Esophagus squamous epithelium (tissue), 5 donors: ENCODE measurements at regions not wholly inside any gene's neighbourhood (a gene's known extent, or its start where the extent isn't known, plus 50 kb on each side); places are given as distances from the start of the nearest gene placed in this dataset.

Experiments
- DNase-seq: peaks from one replicate; lab custom pipeline; 2025; lab: John Stamatoyannopoulos, UW
- H3K27ac ChIP-seq, 4 donors: fragments of 200-600 bp; sonication (generic); one replicate each; pipeline ENCODE4 v1.5.1; 2016 to 2019; ENCODE audit warnings: mild to moderate bottlenecking in 1 of 4
- H3K27me3 ChIP-seq, 4 donors: fragments of 200-600 bp; sonication (generic); 1 replicate in 3 of 4; 2 replicates in 1 of 4; pipeline versions ENCODE4 v1.5.1 to v1.6.0; 2017 to 2021; ENCODE audit warnings: antibody characterized with exemption in 1 of 4
- H3K36me3 ChIP-seq, 3 donors: fragments of 200-600 bp; sonication (generic); one replicate each; pipeline ENCODE4 v1.5.1; 2016 to 2019
- H3K4me1 ChIP-seq, 3 donors: fragments of 200-600 bp; sonication (generic); one replicate each; pipeline ENCODE4 v1.5.1; 2017 to 2019
- H3K4me3 ChIP-seq, 4 donors: fragments of 200-600 bp; sonication (generic); 1 replicate in 3 of 4; 2 replicates in 1 of 4; pipeline ENCODE4 v1.5.1; 2016 to 2019; ENCODE audit warnings: mild to moderate bottlenecking in 2 of 4, moderate library complexity in 1 of 4
- H3K9me3 ChIP-seq, 3 donors: fragments of 200-600 bp; sonication (generic); one replicate each; pipeline ENCODE4 v1.5.1; 2016 to 2019
- POLR2A ChIP-seq, 4 donors: fragments of 450-650 bp; IDR thresholded peaks; one replicate each; pipeline ENCODE4 v1.6.1; 2017; ENCODE audit warnings: antibody characterized with exemption in 4 of 4, mild to moderate bottlenecking in 4 of 4, moderate library complexity in 3 of 4
- WGBS, 2 donors: methylation state at CpG; one replicate each; pipeline ENCODE4 v1.1.5; 2018; 5-methylcytosine and 5-hydroxymethylcytosine counted together
- intact Hi-C: fragments of 100-400 bp; cut with DNase I; formaldehyde crosslinking; loops from one replicate; pipeline ENCODE4 v1.15.0; 2022
- TF ChIP-seq, protein P1 (sequence below), 6 experiments: fragments of 450-650 bp in 4 of 6; fragments of 200-600 bp in 2 of 6; sonication (generic) in 2 of 6; IDR thresholded peaks; one replicate each; pipeline ENCODE4 v1.5.1; 2016 to 2019; ENCODE audit warnings: antibody characterized with exemption in 6 of 6, mild to moderate bottlenecking in 4 of 6, moderate library complexity in 4 of 6
- donor health status: DM: yes; HTN: yes; CAD: no.

DNA sequence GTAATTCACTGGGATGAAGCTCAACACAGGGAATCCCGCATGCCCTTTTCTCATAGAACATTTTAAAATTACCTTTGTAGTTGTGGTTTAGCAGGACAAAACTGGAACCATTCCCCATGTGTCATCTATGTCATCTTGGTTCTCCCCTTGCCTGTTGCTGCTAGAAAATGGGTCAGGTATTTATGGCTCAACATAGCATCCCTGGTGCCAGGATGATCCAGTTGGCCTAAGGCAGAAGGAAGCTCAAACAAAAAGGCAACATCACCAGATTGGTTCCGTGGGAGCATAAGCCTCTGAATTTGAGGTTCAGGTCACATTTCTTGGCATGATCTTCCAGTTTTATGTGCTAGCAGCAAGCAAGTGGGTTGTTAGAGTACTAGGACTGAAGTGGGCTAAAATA lies 552.6 kb upstream of the BOD1L1 start:
- TF ChIP-seq, protein P1, sequence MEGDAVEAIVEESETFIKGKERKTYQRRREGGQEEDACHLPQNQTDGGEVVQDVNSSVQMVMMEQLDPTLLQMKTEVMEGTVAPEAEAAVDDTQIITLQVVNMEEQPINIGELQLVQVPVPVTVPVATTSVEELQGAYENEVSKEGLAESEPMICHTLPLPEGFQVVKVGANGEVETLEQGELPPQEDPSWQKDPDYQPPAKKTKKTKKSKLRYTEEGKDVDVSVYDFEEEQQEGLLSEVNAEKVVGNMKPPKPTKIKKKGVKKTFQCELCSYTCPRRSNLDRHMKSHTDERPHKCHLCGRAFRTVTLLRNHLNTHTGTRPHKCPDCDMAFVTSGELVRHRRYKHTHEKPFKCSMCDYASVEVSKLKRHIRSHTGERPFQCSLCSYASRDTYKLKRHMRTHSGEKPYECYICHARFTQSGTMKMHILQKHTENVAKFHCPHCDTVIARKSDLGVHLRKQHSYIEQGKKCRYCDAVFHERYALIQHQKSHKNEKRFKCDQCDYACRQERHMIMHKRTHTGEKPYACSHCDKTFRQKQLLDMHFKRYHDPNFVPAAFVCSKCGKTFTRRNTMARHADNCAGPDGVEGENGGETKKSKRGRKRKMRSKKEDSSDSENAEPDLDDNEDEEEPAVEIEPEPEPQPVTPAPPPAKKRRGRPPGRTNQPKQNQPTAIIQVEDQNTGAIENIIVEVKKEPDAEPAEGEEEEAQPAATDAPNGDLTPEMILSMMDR (IDR thresholded peaks at IDR 0.05) = no peak
- no peak for TF ChIP-seq POLR2A (IDR thresholded peaks at IDR 0.05)
- Histone ChIP-seq H3K4me3 (no peak overlapping the region), H3K36me3 (no peaks in the 10 kb centered on the region), H3K9me3 (no peaks in the 10 kb centered on the region), H3K4me1 (peaks cover 0 to 12% (median 3%) of the 10 kb centered on the region in 3 donors), H3K27ac (no peak overlapping the region), H3K27me3 (no peaks in the 10 kb centered on the region)
- DNase-seq = no peak
- WGBS, 2 donors = 49 to 78% methylated on average over 2 of the region's 2 CpGs
- intact Hi-C loops = no loop called here

DNA sequence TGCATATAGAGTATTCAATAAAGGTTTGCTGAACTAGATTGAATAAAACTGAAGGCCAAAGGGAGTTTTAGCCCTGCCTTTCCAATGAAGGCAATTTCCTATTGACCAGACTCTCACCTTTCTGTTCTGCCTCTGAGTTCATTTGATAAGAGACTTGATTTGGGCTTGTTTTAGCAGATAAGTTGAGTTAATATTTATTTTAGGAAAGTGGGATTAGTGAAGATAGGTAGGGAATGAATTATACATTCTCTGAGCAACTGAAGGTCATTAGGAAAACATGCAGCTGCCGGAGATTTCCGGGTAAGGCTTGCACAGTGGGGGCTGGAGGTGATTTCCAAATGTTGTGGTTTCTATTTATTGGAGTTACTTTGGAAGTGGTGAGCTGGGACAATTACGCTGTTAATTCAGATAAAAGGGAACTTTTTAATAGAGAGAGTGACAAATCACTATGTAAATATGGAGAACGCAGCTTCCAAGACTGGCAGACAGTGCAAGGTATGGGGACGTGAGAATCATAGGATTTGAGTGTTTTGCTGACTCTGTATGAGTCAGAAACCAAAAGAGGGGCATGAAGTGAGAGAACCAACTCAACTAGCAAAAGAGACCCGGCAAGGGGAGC lies 553.6 kb upstream of the BOD1L1 start:
- H3K36me3 ChIP-seq = no peaks in the 10 kb centered on the region
- H3K4me3 ChIP-seq = no peak overlapping the region
- intact Hi-C loops = no loop called here
- H3K27me3 ChIP-seq = no peaks in the 10 kb centered on the region
- TF ChIP-seq POLR2A (IDR thresholded peaks at IDR 0.05) = no peak
- TF ChIP-seq, protein P1 (IDR thresholded peaks at IDR 0.05) = no peak
- no peak overlapping the region for H3K27ac ChIP-seq
- no peak for DNase-seq
- WGBS, 2 donors = 40 to 48% methylated on average over 6 of the region's 6 CpGs
- H3K4me1 ChIP-seq = peaks cover 0 to 12% (median 3%) of the 10 kb centered on the region in 3 donors
- H3K9me3 ChIP-seq = no peaks in the 10 kb centered on the region

DNA sequence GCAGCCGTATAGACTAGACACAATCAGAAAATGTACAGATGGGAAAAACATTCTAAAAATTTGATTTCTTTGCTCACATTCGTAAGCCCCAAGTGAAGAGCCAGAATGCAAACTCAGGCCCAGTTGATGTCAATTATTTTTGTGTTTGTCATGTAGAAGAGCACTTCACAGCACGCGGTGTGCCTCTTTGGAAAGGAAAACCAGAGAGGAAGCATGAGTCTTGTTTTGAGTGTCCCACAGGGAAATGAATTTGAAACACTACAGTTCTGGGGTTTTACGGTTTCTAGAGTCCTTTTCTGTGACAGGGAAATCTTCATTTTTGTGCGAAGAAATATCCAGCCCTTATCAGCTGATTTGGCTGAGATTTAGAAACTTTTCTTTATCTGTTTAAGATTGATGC lies 554.6 kb upstream of the BOD1L1 start:
- H3K27me3 ChIP-seq = no peaks in the 10 kb centered on the region
- H3K36me3 ChIP-seq = no peaks in the 10 kb centered on the region
- no peak overlapping the region for H3K4me3 ChIP-seq
- intact Hi-C loops = no loop called here
- H3K9me3 ChIP-seq = no peaks in the 10 kb centered on the region
- TF ChIP-seq, protein P1 (IDR thresholded peaks at IDR 0.05) = no peak
- no peak for TF ChIP-seq POLR2A (IDR thresholded peaks at IDR 0.05)
- WGBS, 2 donors = 68 to 84% methylated on average over 6 of the region's 6 CpGs
- H3K4me1 ChIP-seq = peaks cover 0 to 12% (median 3%) of the 10 kb centered on the region in 3 donors
- no peak overlapping the region for H3K27ac ChIP-seq
- DNase-seq = no peak

DNA sequence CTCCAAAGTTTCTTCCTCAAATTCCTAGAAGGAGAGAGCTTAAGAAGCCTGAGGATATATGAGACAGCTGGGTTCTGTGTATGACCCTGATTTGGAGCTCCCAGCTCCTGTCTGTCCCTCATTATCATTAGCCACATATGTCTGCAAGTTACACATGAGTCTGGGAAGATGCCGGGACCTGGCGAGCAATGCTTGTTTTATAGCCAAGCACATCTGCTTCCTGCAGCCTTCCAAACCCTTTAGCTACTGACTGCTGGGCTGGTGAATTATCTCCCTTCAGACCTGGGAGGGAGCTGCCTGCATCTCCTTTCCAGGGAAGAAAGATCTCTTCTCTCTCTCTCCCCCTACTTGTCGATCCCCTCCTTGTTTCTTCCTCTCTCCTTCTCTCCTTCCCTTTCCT lies 556.7 kb upstream of the BOD1L1 start:
- Histone ChIP-seq H3K27me3 (no peaks in the 10 kb centered on the region), H3K4me3 (no peak overlapping the region), H3K36me3 (no peaks in the 10 kb centered on the region), H3K4me1 (no peaks in the 10 kb centered on the region), H3K9me3 (no peaks in the 10 kb centered on the region), H3K27ac (no peak overlapping the region)
- TF ChIP-seq POLR2A (IDR thresholded peaks at IDR 0.05) = no peak
- TF ChIP-seq, protein P1 (IDR thresholded peaks at IDR 0.05) = no peak
- WGBS, 2 donors = 30 to 40% methylated on average over 3 of the region's 3 CpGs
- intact Hi-C loops = no loop called here
- DNase-seq = no peak

DNA sequence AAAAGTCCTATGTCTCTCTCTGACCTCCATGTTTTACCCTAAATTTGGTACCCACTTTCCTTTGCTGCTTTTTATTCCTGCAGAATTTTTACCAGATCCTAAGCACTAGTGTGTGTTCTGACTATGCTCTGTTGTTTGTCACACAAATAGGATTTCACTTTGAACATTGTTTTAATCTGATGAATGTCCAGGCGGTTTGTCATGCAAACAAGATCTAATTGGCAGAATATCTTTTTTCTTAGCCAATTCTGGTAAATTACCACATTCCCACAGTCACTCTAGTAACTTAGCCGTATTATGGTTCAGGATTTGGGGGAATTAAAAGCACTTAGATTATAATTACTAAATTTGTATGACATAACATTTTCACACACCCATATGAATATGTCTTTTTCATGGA lies 557.2 kb upstream of the BOD1L1 start:
- Histone ChIP-seq H3K27ac (no peak overlapping the region), H3K27me3 (no peaks in the 10 kb centered on the region), H3K4me1 (no peaks in the 10 kb centered on the region), H3K36me3 (no peaks in the 10 kb centered on the region), H3K4me3 (no peak overlapping the region), H3K9me3 (no peaks in the 10 kb centered on the region)
- TF ChIP-seq, protein P1 (IDR thresholded peaks at IDR 0.05) = no peak
- TF ChIP-seq POLR2A (IDR thresholded peaks at IDR 0.05) = no peak
- no peak for DNase-seq
- WGBS, 2 donors = 79 to 81% methylated on average over 2 of the region's 2 CpGs
- intact Hi-C loops = no loop called here
